ENCODE measurements at regions not wholly inside any gene's neighbourhood (a gene's known extent, or its start where the extent isn't known, plus 50 kb on each side); places are given as distances from the start of the nearest gene placed in this dataset.

DNA sequence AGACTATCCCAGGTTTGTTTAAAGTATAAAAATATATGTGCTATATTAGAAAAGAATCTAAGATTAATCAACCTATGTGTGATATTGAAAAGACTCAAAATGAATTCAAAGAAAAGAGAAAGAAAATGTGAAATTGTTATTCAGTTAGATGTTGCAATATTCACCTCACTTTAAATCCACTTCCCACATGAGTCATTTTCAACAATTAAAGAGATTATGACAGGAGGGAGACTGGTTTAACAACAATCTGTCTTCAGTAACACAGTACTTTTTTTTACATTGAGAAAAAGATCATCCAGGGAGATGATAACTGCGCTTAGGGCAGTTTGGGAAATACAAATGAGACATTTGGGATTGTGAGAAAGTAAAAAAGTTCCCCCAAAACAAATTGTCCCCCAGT, 1246.2 kb downstream of the SLITRK1 start:
- TF ChIP-seq, protein P1, sequence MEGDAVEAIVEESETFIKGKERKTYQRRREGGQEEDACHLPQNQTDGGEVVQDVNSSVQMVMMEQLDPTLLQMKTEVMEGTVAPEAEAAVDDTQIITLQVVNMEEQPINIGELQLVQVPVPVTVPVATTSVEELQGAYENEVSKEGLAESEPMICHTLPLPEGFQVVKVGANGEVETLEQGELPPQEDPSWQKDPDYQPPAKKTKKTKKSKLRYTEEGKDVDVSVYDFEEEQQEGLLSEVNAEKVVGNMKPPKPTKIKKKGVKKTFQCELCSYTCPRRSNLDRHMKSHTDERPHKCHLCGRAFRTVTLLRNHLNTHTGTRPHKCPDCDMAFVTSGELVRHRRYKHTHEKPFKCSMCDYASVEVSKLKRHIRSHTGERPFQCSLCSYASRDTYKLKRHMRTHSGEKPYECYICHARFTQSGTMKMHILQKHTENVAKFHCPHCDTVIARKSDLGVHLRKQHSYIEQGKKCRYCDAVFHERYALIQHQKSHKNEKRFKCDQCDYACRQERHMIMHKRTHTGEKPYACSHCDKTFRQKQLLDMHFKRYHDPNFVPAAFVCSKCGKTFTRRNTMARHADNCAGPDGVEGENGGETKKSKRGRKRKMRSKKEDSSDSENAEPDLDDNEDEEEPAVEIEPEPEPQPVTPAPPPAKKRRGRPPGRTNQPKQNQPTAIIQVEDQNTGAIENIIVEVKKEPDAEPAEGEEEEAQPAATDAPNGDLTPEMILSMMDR (IDR thresholded peaks at IDR 0.05), result no peak
- TF ChIP-seq EP300 (IDR thresholded peaks at IDR 0.05) (no peak), POLR2A (IDR thresholded peaks at IDR 0.05) (no peak)

All from sigmoid colon (tissue), 4 donors.